ENCODE measurements at regions not wholly inside any gene's neighbourhood (a gene's known extent, or its start where the extent isn't known, plus 50 kb on each side); places are given as distances from the start of the nearest gene placed in this dataset.

GRCh38 chr5:39604491-39604890 lies 179.7 kb upstream of the DAB2 start:
- TF ChIP-seq POLR2A (IDR thresholded peaks at IDR 0.05; ENCODE audit: low read depth, low read length) (no peak), POLR2AphosphoS5 (IDR thresholded peaks at IDR 0.05; ENCODE audit: low read depth, low read length) (no peak), TAF1 (IDR thresholded peaks at IDR 0.05; ENCODE audit: low read depth, low read length) (no peak)

Data from GM12891 (cell line).